Smooth muscle cell (in vitro differentiated cells): ENCODE measurements at regions not wholly inside any gene's neighbourhood (a gene's known extent, or its start where the extent isn't known, plus 50 kb on each side); places are given as distances from the start of the nearest gene placed in this dataset.

Source experiments
- DNase-seq: peaks from one replicate; lab custom pipeline; 2025; ENCODE audit not compliant: unreplicated experiment; lab: John Stamatoyannopoulos, UW
- H2AFZ ChIP-seq: fragments of 200-600 bp; sonication (generic); 2 replicates; pipeline ENCODE4 v1.6.0; 2016; ENCODE audit warnings: antibody characterized with exemption, low read depth, mild to moderate bottlenecking
- H3F3A ChIP-seq: fragments of 200-600 bp; sonication (generic); 2 replicates; pipeline ENCODE4 v1.6.0; 2017; ENCODE audit warnings: antibody characterized with exemption, low read depth
- H3K27ac ChIP-seq: fragments of 200-600 bp; sonication (generic); 2 replicates; pipeline ENCODE4 v1.5.1; 2016; ENCODE audit warnings: low read depth, mild to moderate bottlenecking
- H3K27me3 ChIP-seq: fragments of 200-600 bp; sonication (generic); 2 replicates; pipeline ENCODE4 v1.6.1; 2016; ENCODE audit warnings: low read depth, mild to moderate bottlenecking
- H3K36me3 ChIP-seq: fragments of 200-600 bp; sonication (generic); 2 replicates; pipeline ENCODE4 v1.5.1; 2016; ENCODE audit warnings: low read depth
- H3K4me1 ChIP-seq: fragments of 200-600 bp; sonication (generic); 2 replicates; pipeline ENCODE4 v1.5.1; 2016; ENCODE audit warnings: low read depth
- H3K4me2 ChIP-seq: fragments of 200-600 bp; sonication (generic); 2 replicates; pipeline ENCODE4 v1.6.0; 2016; ENCODE audit warnings: mild to moderate bottlenecking
- H3K4me3 ChIP-seq: fragments of 200-600 bp; sonication (generic); 2 replicates; pipeline ENCODE4 v1.5.1; 2016; ENCODE audit warnings: mild to moderate bottlenecking
- H3K79me2 ChIP-seq: fragments of 200-600 bp; sonication (generic); 2 replicates; pipeline ENCODE4 v1.6.0; 2016; ENCODE audit warnings: low read depth, mild to moderate bottlenecking
- H3K9ac ChIP-seq: fragments of 200-600 bp; sonication (generic); 2 replicates; pipeline ENCODE4 v1.6.0; 2016; ENCODE audit warnings: low read depth
- H3K9me3 ChIP-seq: fragments of 200-600 bp; sonication (generic); replicated peaks from 2 replicates; pipeline ENCODE4 v1.5.1; 2016; ENCODE audit warnings: low read depth
- H4K20me1 ChIP-seq: fragments of 200-600 bp; sonication (generic); 2 replicates; pipeline ENCODE4 v1.6.0; 2016; ENCODE audit warnings: low read depth
- CTCF ChIP-seq: fragments of 200-600 bp; sonication (generic); IDR thresholded peaks from 2 replicates; pipeline ENCODE4 v1.5.1; 2017; ENCODE audit warnings: borderline replicate concordance, mild to moderate bottlenecking, antibody characterized with exemption; ENCODE audit not compliant: insufficient read depth, poor library complexity, severe bottlenecking
- WGBS: methylation state at CpG from one replicate; pipeline ENCODE4 v1.1.7; 2016; ENCODE audit warnings: low lambda C conversion rate; 5-methylcytosine and 5-hydroxymethylcytosine counted together

- WGBS = 91% methylated on average over 2 of the region's 2 CpGs
- Histone ChIP-seq H3K27me3 (no peaks in the 10 kb centered on the region), H3K36me3 (no peaks in the 10 kb centered on the region), H3K9ac (no peak overlapping the region), H3K4me2 (no peak overlapping the region), H3K4me3 (no peak overlapping the region), H3K27ac (no peak overlapping the region), H2AFZ (no peak overlapping the region), H3F3A (no peaks in the 10 kb centered on the region), H3K4me1 (no peaks in the 10 kb centered on the region), H4K20me1 (no peaks in the 10 kb centered on the region), H3K79me2 (no peaks in the 10 kb centered on the region), H3K9me3 (no peaks in the 10 kb centered on the region)
- DNase-seq = no peak
- TF ChIP-seq CTCF = no peak
Measured at GRCh38 chr3:22091329-22091728, 340.3 kb upstream of the ZNF385D start.

GRCh38 chr3:22098021-22098420 lies 347.0 kb upstream of the ZNF385D start:
- WGBS = 76% methylated on average over 2 of the region's 2 CpGs
- H3K27ac ChIP-seq = no peak overlapping the region
- H3K4me1 ChIP-seq = no peaks in the 10 kb centered on the region
- no peaks in the 10 kb centered on the region for H3K36me3 ChIP-seq
- no peak for DNase-seq
- no peaks in the 10 kb centered on the region for H3K27me3 ChIP-seq
- no peaks in the 10 kb centered on the region for H3K9me3 ChIP-seq
- H2AFZ ChIP-seq = no peak overlapping the region
- H3K79me2 ChIP-seq = no peaks in the 10 kb centered on the region
- no peak for TF ChIP-seq CTCF
- H3K4me2 ChIP-seq = no peak overlapping the region
- no peak overlapping the region for H3K4me3 ChIP-seq
- no peak overlapping the region for H3K9ac ChIP-seq
- no peaks in the 10 kb centered on the region for H4K20me1 ChIP-seq
- no peaks in the 10 kb centered on the region for H3F3A ChIP-seq

- Histone ChIP-seq H3F3A (no peaks in the 10 kb centered on the region), H2AFZ (no peak overlapping the region), H3K9me3 (no peaks in the 10 kb centered on the region), H3K79me2 (no peaks in the 10 kb centered on the region), H3K27ac (no peak overlapping the region), H3K4me1 (no peaks in the 10 kb centered on the region), H4K20me1 (no peaks in the 10 kb centered on the region), H3K9ac (no peak overlapping the region), H3K36me3 (no peaks in the 10 kb centered on the region), H3K4me3 (no peak overlapping the region), H3K27me3 (no peaks in the 10 kb centered on the region), H3K4me2 (no peak overlapping the region)
- 78% methylated on average over 6 of the region's 6 CpGs for WGBS
- no peak for TF ChIP-seq CTCF
- no peak for DNase-seq
Measured at GRCh38 chr3:22101351-22101750, 350.3 kb upstream of the ZNF385D start.

- Histone ChIP-seq H4K20me1 (no peaks in the 10 kb centered on the region), H3F3A (no peaks in the 10 kb centered on the region), H2AFZ (no peak overlapping the region), H3K4me2 (no peak overlapping the region), H3K4me3 (no peak overlapping the region), H3K27me3 (no peaks in the 10 kb centered on the region), H3K4me1 (no peaks in the 10 kb centered on the region), H3K27ac (no peak overlapping the region), H3K36me3 (no peaks in the 10 kb centered on the region), H3K9ac (no peak overlapping the region), H3K79me2 (no peaks in the 10 kb centered on the region), H3K9me3 (no peaks in the 10 kb centered on the region)
- TF ChIP-seq CTCF = no peak
- WGBS = 93% methylated on average over 1 of the region's 1 CpG
- no peak for DNase-seq
Measured at GRCh38 chr3:22101811-22102210, 350.8 kb upstream of the ZNF385D start.
